ENCODE measurements at regions not wholly inside any gene's neighbourhood (a gene's known extent, or its start where the extent isn't known, plus 50 kb on each side); places are given as distances from the start of the nearest gene placed in this dataset.
"Not testable (repeated sequence)": the region's sequence is repeated elsewhere in the genome, so short reads cannot be mapped to it uniquely, and the experiment has no call there.

GRCh38 chr7:156050636-156051569, 238.6 kb upstream of the SHH start:
- DNase-seq = no peak

GRCh38 chr7:156049366-156049765, 237.1 kb upstream of the SHH start:
- DNase-seq = no peak

- no peak for DNase-seq
Observed at GRCh38 chr7:156046031-156046560, 233.8 kb upstream of the SHH start.

DNA sequence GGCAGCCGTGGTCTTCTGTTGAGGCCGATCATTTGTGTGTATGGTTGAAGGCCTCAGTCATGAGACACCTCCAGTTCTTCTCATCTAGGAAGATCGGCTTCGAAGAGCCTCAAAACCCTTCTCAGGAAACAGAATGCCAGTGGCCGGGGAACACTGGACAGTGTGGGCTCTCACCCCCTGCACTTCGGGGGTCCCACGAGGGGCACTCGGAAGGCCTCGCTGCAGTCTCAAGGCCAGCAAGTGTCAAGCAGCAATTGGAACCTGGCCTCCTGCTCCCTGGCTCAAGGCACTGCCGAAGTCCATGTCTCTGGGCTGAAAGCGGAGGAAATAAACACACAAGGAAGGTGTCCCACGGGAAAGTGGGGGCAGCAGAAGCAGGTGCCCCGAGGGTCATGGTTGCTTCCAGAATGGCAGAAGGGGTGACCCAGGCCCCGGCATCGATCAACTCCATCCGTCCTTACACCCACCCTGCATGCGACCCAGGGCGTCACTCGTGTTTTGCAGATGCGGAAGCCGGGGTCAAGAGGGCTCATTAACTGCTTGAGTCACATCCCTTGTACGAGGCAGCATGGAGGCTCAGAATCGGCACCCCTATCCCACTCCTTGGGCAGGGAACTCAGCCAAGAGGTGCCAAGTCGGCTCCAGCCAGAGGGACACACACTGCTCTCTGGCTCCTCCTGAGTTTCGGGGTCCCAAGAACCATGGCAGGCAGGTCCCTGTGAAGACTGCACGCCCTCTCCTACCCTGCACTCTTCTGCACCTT, 231.3 kb upstream of the SHH start:
- no peak for DNase-seq

DNA sequence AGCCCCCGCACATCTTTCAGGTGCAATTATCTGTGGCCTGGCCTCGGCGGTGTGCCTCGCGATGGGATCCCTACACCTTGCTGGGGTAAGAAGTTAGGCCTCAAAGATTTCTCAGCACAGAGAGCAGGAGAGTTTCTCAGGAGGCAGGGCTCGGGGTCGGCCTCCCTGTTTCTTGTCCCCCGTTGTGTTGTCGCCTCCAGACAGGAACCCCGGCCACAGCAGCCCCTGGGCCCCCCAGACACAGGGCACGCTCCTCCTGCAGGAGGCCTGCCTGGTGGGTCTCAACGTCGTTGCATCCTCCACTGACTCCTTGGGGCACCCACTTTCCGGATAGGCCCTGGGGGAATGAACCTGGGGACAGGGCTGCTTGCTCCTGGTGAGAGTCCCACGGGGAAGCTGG, 229.1 kb upstream of the SHH start:
- no peak for DNase-seq

DNA sequence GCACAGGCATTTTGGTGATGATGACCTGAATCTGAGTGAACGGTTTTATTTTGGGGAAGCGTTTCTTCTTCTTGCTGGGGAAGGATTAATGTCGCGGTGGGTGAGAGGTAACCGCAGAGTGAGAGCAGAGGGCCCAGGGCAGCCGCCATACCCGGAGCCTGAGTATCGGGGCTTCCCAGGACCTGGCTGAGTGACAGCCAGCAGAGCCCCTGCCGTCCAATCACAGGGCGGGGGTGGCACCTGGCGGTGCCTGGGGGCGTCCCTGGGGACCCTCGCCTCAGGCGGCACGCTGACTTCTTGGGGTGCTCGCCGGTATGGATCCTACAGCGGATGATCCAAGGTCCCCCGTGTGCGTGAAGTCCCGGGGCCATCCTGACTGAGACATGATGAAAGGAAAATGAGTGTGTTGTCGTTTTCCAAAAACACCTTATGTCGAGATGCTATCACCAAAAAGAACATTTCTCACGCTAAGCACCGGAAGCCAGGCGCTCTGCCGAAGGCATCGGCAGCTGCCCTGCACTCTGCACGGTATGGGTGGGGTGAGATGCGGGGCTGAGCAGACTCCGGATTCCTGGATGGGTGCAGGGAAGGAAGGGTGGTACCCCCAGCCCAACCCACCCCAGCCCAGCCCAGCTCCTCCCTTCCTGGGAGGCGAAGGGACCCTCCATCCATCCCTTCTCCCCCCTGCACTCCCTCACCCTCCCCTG, 227.9 kb upstream of the SHH start:
- no peak for DNase-seq

DNA sequence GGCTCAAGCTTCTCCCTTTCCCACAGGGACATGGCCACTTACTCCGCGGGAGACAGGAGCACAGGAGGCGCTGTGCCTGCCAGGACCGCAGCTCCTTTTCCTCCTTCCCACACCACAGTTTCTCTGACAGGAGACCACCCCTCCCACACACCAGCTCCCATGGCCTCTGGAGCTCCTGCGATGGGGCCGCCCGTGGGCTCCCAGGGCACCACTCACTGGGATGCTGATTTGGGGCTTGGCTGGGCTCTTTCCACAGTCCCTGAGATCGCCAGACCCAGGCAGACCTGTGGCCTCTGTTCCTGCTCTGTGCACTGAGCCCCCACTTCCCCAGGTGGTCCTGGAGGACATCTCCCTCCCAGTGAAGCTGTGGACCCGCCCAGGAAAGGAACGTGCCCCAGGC, 226.9 kb upstream of the SHH start:
- DNase-seq = no peak

GRCh38 chr7:156038345-156038744, 226.1 kb upstream of the SHH start:
- no peak for DNase-seq

DNA sequence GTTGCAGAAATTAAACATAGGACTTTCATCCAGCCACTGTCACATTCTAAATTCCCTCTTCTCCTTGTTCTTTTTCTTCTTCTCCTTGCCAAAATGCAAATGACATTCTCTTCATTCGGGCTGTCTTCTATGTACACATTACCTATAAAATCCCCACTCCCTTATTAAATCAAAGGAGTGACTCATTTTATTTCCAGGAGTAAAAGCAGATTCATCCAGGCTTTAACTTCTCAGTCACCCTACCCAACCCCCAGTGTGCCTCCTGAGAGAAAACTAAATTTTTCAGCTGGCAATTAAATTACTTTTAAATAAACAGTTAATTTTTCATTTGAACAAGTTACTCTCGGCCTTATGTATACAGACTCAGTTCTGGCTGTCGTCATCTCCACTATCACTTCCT, 223.9 kb upstream of the SHH start:
- DNase-seq = no peak

- not testable (repeated sequence) for DNase-seq
Observed at GRCh38 chr7:156035387-156035786, 223.1 kb upstream of the SHH start.

- DNase-seq = no peak
Observed at GRCh38 chr7:156034397-156034796, 222.1 kb upstream of the SHH start.

GRCh38 chr7:156032973-156033372, 220.7 kb upstream of the SHH start:
- no peak for DNase-seq

DNA sequence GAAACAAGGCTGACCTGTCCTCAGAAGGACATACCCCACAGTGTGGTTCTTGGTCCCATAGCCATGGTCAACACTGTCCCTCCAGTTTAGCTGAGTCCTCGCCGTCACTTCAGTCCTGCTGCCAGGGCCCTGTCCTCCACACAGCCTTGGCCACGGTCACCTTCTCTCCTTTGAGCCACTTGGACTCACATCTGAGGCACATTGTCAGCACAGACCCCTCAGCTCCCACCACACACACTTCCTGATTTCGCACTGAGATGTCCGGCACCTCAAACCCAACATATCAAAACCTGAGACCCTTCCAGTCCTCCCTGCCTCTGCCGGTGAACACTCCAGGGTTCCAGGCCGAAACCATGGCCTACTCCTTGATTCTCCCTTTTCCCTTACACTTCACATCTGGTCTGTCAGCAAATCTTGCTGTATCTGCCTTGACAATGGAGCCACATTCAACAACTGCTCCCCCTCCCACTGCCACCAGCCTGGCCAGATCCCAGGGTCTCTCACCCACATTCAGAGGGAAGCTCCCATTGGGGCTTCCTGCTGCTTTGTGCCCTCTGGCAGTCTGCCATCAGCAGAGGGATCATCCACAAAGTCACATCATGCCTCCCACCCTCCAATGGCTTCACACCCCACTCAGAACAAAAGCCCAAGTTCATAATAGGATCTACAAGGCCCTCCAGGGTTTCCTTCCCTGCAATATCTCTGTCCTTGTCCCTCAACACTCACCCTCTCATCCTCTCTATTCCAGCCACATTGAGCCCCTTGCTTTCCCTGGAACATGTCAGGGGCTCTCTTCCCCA, 219.6 kb upstream of the SHH start:
- DNase-seq = no peak

DNA sequence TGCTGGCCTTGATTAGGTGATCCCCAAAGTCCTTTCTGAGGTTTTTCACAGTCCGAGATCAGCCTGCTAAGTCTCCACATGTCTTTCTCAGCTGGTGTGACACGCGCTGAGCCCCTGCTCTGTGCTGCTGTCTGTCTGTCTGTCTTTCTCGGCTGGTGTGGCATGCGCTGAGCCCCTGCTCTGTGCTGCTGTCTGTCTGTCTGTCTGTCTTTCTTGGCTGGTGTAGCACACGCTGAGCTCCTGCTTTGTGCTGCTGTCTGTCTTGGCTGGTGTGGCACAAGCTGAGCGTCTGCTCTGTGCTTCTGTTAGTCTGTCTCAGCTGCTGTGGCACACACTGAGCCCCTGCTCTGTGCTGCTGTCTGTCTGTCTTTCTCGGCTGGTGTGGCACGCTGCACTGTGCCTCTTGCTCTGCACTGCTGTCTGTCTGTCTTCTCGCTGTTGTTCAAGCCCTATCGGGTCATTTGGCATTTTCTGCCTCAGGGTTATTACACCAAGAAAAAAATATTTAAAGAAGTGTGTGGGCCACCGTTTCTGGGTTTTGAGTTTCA, 217.3 kb upstream of the SHH start:
- no peak for DNase-seq

DNA sequence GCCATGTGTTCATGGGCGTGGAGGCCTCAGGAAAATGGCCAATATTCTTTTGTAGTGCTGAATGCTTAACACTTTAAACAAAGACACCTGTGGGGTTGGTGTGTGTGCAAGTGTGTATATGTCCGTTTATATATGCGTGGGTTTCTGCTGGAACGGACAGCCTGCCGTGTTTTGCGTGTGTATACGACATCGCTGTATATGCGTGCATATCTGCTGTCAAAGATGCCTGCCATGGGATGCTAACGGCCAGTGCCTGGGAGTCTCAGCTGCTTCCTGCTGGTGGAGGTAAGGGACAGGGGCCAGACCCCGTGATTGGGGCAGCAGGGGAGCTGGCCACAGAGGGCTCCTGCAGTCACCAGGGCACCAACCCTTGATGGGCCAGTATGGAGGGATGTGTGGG, 216.3 kb upstream of the SHH start:
- DNase-seq = no peak

GRCh38 chr7:156027821-156028220, 215.6 kb upstream of the SHH start:
- DNase-seq = no peak

DNA sequence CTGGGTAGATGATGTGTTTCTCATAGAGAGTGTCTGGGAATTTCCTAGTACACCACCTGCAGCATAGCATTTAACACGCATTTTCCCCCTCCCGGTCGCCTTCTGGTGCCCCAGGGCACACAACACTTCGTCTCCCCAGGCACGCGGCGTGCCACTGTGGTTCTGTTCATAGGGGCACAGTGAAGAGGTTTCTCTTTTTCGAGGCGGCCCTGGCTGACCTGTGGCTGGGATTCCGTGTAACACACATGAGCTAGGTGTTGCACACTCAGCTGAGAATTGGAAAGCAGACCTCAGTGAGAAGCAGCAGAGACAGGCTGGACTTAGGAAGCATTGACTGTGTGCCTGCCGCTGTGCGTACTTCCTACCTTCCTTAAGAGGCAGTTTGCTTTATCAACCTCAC, 214.3 kb upstream of the SHH start:
- no peak for DNase-seq

DNA sequence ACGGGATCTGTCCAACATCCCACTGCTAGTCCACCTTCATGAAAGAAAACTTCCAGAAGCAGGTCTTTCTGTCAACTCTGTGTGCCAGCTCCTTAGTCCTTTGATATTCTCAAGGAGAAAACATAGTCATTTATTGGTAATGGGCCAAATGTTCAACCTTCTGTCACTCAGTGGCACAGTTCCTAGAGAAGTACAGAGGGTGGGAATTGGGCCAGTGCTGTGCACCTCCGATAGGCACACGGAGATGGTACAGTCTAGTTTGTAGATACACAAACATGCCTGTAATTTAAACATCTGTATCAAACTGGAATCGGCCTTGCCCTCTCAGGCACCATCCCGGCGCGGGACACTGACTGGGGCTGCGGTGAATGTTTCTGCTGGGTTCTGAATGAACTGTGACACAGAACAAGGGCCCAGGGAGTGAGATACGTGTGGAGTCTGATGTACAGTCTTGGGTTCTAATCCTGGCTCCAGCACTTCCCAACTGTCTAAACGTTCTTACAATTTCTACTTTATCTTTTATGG, 213.9 kb upstream of the SHH start:
- DNase-seq = no peak

GRCh38 chr7:156025675-156026074, 213.4 kb upstream of the SHH start:
- no peak for DNase-seq

GRCh38 chr7:156024201-156024600, 211.9 kb upstream of the SHH start:
- no peak for DNase-seq
